ENCODE measurements at regions not wholly inside any gene's neighbourhood (a gene's known extent, or its start where the extent isn't known, plus 50 kb on each side); places are given as distances from the start of the nearest gene placed in this dataset.

DNA sequence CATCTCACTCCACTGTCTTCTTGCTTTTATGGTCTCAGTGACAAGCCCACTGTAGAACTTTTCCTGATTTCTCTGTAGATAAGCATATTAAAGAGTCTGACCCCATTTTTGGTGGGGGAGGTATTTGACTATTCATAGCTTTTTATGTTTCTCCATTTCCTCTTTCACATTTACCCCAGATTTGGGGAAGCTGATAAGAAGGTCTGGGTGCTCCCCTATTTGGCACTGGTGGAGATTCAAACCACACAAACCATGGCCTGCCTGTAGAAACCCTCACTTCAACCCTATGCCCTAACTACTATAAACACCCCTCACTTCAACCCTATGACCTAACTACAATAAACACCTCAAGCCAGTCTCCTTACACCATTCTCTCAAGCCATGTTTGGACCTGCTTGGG lies 196.2 kb upstream of the SYNDIG1 start:
- H3K27ac ChIP-seq: no peak overlapping the region
- no peaks in the 10 kb centered on the region for H3K36me3 ChIP-seq (replicated peaks; ENCODE audit: insufficient read depth, low read depth)
- no peak overlapping the region for H3K4me3 ChIP-seq
- no peaks in the 10 kb centered on the region for H4K20me1 ChIP-seq (ENCODE audit: insufficient read depth, poor library complexity, severe bottlenecking)
- H3K4me1 ChIP-seq (ENCODE audit: insufficient read depth): no peaks in the 10 kb centered on the region
- H3K79me2 ChIP-seq: no peaks in the 10 kb centered on the region
- H3K9me2 ChIP-seq (replicated peaks; ENCODE audit: insufficient read depth): no peaks in the 10 kb centered on the region
- no peaks in the 10 kb centered on the region for H3K27me3 ChIP-seq
- TF ChIP-seq EZH2 (IDR thresholded peaks at IDR 0.05; ENCODE audit: borderline replicate concordance): no peak
- TF ChIP-seq, protein P1, sequence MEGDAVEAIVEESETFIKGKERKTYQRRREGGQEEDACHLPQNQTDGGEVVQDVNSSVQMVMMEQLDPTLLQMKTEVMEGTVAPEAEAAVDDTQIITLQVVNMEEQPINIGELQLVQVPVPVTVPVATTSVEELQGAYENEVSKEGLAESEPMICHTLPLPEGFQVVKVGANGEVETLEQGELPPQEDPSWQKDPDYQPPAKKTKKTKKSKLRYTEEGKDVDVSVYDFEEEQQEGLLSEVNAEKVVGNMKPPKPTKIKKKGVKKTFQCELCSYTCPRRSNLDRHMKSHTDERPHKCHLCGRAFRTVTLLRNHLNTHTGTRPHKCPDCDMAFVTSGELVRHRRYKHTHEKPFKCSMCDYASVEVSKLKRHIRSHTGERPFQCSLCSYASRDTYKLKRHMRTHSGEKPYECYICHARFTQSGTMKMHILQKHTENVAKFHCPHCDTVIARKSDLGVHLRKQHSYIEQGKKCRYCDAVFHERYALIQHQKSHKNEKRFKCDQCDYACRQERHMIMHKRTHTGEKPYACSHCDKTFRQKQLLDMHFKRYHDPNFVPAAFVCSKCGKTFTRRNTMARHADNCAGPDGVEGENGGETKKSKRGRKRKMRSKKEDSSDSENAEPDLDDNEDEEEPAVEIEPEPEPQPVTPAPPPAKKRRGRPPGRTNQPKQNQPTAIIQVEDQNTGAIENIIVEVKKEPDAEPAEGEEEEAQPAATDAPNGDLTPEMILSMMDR (IDR thresholded peaks at IDR 0.05; ENCODE audit: poor library complexity): no peak
- no peak overlapping the region for H3K4me2 ChIP-seq
- no peaks in the 10 kb centered on the region for H3K9me3 ChIP-seq (ENCODE audit: low read depth)
- no peak for DNase-seq (ENCODE audit: low spot score)
- H2AFZ ChIP-seq: no peak overlapping the region

DNA sequence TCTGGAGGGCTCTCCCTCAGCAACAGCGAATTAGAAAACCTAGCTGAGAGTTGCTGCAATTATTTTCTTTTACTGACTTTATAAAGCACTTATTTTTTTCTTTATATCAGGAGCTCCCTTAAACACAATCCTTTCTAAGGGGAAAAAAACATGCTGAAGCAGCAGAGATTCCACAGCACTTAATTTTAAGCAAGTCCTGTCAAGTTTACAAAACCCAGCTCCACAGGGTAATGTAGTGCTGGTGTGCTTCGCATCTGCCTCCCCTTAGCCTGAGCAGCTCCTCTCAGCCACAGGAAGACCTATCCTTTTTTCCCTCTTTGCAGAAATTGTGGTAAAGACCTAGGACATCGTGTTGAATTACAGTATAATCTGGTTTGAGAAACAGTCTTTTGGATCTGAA lies 208.1 kb upstream of the SYNDIG1 start:
- Histone ChIP-seq H3K4me1 (ENCODE audit: insufficient read depth) (no peaks in the 10 kb centered on the region), H3K9me2 (replicated peaks; ENCODE audit: insufficient read depth) (no peaks in the 10 kb centered on the region), H2AFZ (no peak overlapping the region), H4K20me1 (ENCODE audit: insufficient read depth, poor library complexity, severe bottlenecking) (no peaks in the 10 kb centered on the region), H3K27me3 (peaks cover 6% of the 10 kb centered on the region), H3K4me2 (no peak overlapping the region), H3K9me3 (ENCODE audit: low read depth) (no peaks in the 10 kb centered on the region), H3K27ac (no peak overlapping the region), H3K36me3 (replicated peaks; ENCODE audit: insufficient read depth, low read depth) (no peaks in the 10 kb centered on the region), H3K79me2 (no peaks in the 10 kb centered on the region), H3K4me3 (no peak overlapping the region)
- TF ChIP-seq EZH2 (IDR thresholded peaks at IDR 0.05; ENCODE audit: borderline replicate concordance) (no peak), EZH2phosphoT487 (IDR thresholded peaks at IDR 0.05; ENCODE audit: low read depth, severe bottlenecking, unreplicated experiment) (no peak)
- TF ChIP-seq, protein P1 (IDR thresholded peaks at IDR 0.05; ENCODE audit: poor library complexity): no peak
- 61% methylated on average over 3 of the region's 3 CpGs for WGBS (ENCODE audit: low lambda C conversion rate, missing lambda C conversion rate)
- no peak for DNase-seq (ENCODE audit: low spot score)

DNA sequence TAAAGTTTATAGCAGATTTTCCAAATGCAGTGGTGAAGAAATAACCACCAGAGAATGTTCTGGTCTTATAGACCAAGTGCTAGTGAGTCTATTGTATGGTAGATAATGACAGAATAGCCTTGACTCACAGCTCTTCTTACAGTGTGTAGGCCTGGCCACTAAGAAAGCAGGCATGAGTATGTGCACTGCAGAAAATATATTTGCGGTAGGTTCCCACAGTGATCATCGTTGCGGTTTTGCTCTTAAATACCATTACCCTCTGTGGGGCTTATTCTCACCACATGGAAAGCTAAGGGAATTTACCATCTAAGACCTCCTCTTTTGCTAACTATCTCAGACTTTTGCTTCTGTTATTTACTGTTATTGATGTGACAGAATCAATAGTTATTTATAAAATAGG lies 212.3 kb upstream of the SYNDIG1 start:
- Histone ChIP-seq H3K9me3 (ENCODE audit: low read depth) (no peaks in the 10 kb centered on the region), H3K79me2 (no peaks in the 10 kb centered on the region), H3K9me2 (replicated peaks; ENCODE audit: insufficient read depth) (no peaks in the 10 kb centered on the region), H3K27ac (no peak overlapping the region), H4K20me1 (ENCODE audit: insufficient read depth, poor library complexity, severe bottlenecking) (no peaks in the 10 kb centered on the region), H3K27me3 (no peaks in the 10 kb centered on the region), H3K4me2 (no peak overlapping the region), H3K36me3 (replicated peaks; ENCODE audit: insufficient read depth, low read depth) (no peaks in the 10 kb centered on the region), H2AFZ (no peak overlapping the region), H3K4me3 (no peak overlapping the region), H3K4me1 (ENCODE audit: insufficient read depth) (no peaks in the 10 kb centered on the region)
- 93% methylated on average over 3 of the region's 3 CpGs for whole genome bisulfite sequencing (ENCODE audit: low lambda C conversion rate, missing lambda C conversion rate)
- DNase-seq (ENCODE audit: low spot score): no peak
- TF ChIP-seq EZH2 (IDR thresholded peaks at IDR 0.05; ENCODE audit: borderline replicate concordance): no peak
- no peak for TF ChIP-seq EZH2phosphoT487 (IDR thresholded peaks at IDR 0.05; ENCODE audit: low read depth, severe bottlenecking, unreplicated experiment)
- TF ChIP-seq, protein P1 (IDR thresholded peaks at IDR 0.05; ENCODE audit: poor library complexity): no peak

DNA sequence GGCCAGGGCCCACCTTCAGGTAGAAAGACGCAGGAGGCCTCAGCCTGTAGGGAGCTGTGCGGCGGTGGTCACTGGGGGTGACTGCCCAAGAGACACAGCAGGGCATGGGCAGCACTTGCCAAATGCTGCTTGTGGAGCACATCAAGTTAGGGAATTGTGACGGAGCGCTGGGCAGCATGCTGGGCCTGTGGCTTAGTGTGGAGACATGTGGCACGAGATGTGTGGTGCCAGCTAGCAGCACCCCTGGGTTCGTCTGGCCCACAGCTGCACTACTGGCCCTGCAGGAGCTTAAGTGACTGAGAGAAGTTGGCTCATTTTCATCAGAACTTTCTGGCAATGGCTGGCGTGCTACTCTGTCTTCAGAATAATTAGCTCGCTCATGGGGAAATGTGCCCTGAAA lies 213.1 kb upstream of the SYNDIG1 start:
- no peaks in the 10 kb centered on the region for H4K20me1 ChIP-seq (ENCODE audit: insufficient read depth, poor library complexity, severe bottlenecking)
- no peak overlapping the region for H2AFZ ChIP-seq
- no peaks in the 10 kb centered on the region for H3K79me2 ChIP-seq
- TF ChIP-seq EZH2phosphoT487 (IDR thresholded peaks at IDR 0.05; ENCODE audit: low read depth, severe bottlenecking, unreplicated experiment) (no peak), EZH2 (IDR thresholded peaks at IDR 0.05; ENCODE audit: borderline replicate concordance) (no peak)
- TF ChIP-seq, protein P1 (IDR thresholded peaks at IDR 0.05; ENCODE audit: poor library complexity): no peak
- DNase-seq (ENCODE audit: low spot score): no peak
- no peak overlapping the region for H3K4me3 ChIP-seq
- H3K4me2 ChIP-seq: no peak overlapping the region
- H3K9me2 ChIP-seq (replicated peaks; ENCODE audit: insufficient read depth): no peaks in the 10 kb centered on the region
- 91% methylated on average over 9 of the region's 9 CpGs for WGBS (ENCODE audit: low lambda C conversion rate, missing lambda C conversion rate)
- H3K4me1 ChIP-seq (ENCODE audit: insufficient read depth): no peaks in the 10 kb centered on the region
- H3K27ac ChIP-seq: no peak overlapping the region
- H3K27me3 ChIP-seq: peaks cover 4% of the 10 kb centered on the region
- no peaks in the 10 kb centered on the region for H3K36me3 ChIP-seq (replicated peaks; ENCODE audit: insufficient read depth, low read depth)
- H3K9me3 ChIP-seq (ENCODE audit: low read depth): no peaks in the 10 kb centered on the region

Data from hepatocyte (in vitro differentiated cells).